ENCODE measurements at regions not wholly inside any gene's neighbourhood (a gene's known extent, or its start where the extent isn't known, plus 50 kb on each side); places are given as distances from the start of the nearest gene placed in this dataset.

- TF ChIP-seq EZH2 (IDR thresholded peaks at IDR 0.05; ENCODE audit: borderline replicate concordance, low read depth, low read length, poor library complexity, severe bottlenecking) = no peak
- TF ChIP-seq, protein P1, sequence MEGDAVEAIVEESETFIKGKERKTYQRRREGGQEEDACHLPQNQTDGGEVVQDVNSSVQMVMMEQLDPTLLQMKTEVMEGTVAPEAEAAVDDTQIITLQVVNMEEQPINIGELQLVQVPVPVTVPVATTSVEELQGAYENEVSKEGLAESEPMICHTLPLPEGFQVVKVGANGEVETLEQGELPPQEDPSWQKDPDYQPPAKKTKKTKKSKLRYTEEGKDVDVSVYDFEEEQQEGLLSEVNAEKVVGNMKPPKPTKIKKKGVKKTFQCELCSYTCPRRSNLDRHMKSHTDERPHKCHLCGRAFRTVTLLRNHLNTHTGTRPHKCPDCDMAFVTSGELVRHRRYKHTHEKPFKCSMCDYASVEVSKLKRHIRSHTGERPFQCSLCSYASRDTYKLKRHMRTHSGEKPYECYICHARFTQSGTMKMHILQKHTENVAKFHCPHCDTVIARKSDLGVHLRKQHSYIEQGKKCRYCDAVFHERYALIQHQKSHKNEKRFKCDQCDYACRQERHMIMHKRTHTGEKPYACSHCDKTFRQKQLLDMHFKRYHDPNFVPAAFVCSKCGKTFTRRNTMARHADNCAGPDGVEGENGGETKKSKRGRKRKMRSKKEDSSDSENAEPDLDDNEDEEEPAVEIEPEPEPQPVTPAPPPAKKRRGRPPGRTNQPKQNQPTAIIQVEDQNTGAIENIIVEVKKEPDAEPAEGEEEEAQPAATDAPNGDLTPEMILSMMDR (conservative IDR thresholded peaks at IDR 0.05; ENCODE audit: low read depth, low read length) = no peak
Measured at GRCh38 chr3:19645093-19645492, 288.9 kb downstream of the EFHB start.
